ENCODE measurements at regions not wholly inside any gene's neighbourhood (a gene's known extent, or its start where the extent isn't known, plus 50 kb on each side); places are given as distances from the start of the nearest gene placed in this dataset.
A peak's percentile ranks its signal among the peaks of the same experiment; 100 is the strongest.

DNA sequence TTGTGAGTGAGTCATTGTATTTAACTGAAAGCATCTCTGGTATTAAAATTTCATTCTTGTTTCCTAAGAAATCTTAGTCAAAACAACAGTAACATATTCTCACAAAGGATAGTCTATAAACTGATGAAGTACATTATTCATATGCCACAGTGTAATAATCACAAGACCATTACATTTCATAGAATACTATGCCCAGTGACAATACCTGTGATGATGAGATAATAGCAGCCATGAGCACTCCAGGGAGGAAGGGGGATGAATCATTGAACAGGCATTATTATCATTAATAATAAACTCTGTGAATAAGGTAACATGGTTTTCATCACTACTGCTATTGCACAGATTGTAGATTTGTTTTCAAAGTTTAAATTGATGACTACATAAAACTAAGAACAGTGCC lies 667.9 kb downstream of the EPM2A start:
- TF ChIP-seq, protein P1, sequence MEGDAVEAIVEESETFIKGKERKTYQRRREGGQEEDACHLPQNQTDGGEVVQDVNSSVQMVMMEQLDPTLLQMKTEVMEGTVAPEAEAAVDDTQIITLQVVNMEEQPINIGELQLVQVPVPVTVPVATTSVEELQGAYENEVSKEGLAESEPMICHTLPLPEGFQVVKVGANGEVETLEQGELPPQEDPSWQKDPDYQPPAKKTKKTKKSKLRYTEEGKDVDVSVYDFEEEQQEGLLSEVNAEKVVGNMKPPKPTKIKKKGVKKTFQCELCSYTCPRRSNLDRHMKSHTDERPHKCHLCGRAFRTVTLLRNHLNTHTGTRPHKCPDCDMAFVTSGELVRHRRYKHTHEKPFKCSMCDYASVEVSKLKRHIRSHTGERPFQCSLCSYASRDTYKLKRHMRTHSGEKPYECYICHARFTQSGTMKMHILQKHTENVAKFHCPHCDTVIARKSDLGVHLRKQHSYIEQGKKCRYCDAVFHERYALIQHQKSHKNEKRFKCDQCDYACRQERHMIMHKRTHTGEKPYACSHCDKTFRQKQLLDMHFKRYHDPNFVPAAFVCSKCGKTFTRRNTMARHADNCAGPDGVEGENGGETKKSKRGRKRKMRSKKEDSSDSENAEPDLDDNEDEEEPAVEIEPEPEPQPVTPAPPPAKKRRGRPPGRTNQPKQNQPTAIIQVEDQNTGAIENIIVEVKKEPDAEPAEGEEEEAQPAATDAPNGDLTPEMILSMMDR (conservative IDR thresholded peaks at IDR 0.05; ENCODE audit: low read length), result no peak
- DNase-seq (ENCODE audit: low read depth), result peak; percentile 59
- no peak overlapping the region for H3K4me3 ChIP-seq (ENCODE audit: low read length)

DNA sequence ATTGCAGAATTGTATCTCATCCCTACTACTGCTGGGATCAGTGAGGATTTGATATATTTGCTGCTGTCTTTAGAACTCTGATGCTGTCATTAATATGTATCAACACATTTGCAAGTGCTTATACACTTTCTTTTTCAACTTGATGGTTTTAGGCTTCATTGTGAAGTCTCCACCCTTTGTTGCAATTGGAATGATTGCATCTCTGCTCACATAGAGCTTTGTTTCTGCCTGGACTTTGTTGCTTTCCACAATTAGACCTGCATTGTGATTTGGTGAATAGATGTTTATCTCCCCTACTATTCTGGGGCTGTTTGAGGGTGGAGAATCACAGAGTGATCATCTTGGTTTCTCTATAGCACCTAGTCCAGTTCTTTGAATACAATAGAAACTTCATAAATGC lies 666.7 kb downstream of the EPM2A start:
- no peak overlapping the region for H3K4me3 ChIP-seq (ENCODE audit: low read length)
- TF ChIP-seq, protein P1 (conservative IDR thresholded peaks at IDR 0.05; ENCODE audit: low read length), result no peak
- DNase-seq (ENCODE audit: low read depth), result no peak

DNA sequence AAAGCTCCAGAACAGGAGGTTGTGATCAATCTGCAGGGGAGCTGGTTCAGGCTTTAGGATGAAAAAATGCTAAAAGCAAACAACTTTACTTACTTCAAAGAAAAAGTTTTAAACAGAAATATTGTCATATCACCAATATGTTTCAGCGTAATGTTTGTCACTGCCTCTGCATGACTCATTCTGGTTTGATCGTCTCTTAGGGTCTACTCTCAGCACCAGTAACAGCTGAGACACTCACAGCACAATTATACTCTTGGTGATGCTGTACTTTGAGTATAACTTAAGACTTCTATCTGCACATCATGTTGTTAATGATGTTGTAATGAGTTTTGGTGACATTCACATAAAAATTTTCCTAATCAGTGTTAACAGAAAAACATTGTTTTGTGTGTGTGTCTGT lies 665.4 kb downstream of the EPM2A start:
- no peak overlapping the region for H3K4me3 ChIP-seq (ENCODE audit: low read length)
- no peak for DNase-seq (ENCODE audit: low read depth)
- TF ChIP-seq, protein P1 (conservative IDR thresholded peaks at IDR 0.05; ENCODE audit: low read length), result no peak

DNA sequence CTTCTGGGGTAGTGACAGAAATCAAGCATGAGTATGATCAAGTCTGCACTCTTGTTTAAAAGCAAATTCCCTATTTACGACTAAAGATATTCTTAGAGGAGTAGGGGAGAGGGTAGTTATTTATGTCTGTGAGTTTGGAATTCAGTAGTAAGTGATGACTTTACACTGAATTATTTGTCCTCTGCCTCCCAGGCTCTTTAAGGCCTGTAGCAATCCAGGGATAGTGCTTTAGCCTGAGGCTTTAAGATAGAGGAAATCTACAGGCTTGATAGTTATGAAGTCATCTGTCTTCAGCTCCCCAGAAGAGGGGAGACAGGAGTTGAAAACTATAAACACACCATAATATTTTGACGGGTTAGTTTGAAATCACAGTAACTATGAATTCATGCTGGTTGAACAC lies 664.5 kb downstream of the EPM2A start:
- peak; percentile 74 for DNase-seq (ENCODE audit: low read depth)
- no peak overlapping the region for H3K4me3 ChIP-seq (ENCODE audit: low read length)
- TF ChIP-seq, protein P1 (conservative IDR thresholded peaks at IDR 0.05; ENCODE audit: low read length), result no peak

DNA sequence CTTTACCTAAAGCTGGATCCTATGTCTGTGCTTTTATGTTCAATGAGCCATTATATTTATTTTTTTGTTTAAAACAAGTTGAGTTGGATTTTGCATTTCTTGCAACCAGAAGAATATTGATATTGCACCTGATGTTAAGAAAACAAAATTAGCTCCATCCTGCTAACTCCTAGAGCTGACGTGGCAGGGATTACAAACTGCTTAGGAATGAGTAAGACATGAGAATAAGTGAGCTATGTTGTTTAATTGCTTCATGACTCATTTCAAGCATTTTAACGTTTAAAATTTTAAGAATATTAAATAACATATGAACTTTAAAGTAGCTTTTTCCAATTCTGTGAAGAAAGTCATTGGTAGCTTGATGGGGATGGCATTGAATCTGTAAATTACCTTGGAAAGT lies 663.5 kb downstream of the EPM2A start:
- H3K4me3 ChIP-seq (ENCODE audit: low read length), result no peak overlapping the region
- peak; percentile 74 for DNase-seq (ENCODE audit: low read depth)
- TF ChIP-seq, protein P1 (conservative IDR thresholded peaks at IDR 0.05; ENCODE audit: low read length), result no peak

DNA sequence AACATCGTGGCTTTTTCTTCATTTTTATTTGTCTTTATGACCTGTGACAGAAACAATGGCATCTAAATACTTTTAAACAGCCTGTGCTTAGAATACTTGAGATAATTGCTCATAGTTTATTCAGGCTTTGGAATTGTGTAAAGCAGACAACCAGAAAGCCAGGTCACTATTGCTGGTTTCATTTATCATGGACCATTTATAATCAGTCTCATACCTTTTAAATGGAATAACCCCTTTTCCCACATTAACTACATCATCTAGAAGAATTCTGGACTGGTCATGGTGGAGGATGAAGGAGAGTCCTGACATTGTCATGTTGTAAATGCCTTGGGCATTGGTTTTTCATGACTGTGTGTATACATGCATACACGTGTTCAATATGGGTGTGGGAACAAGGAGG lies 661.5 kb downstream of the EPM2A start:
- no peak overlapping the region for H3K4me3 ChIP-seq (ENCODE audit: low read length)
- TF ChIP-seq, protein P1 (conservative IDR thresholded peaks at IDR 0.05; ENCODE audit: low read length), result no peak
- DNase-seq (ENCODE audit: low read depth), result peak; percentile 20

DNA sequence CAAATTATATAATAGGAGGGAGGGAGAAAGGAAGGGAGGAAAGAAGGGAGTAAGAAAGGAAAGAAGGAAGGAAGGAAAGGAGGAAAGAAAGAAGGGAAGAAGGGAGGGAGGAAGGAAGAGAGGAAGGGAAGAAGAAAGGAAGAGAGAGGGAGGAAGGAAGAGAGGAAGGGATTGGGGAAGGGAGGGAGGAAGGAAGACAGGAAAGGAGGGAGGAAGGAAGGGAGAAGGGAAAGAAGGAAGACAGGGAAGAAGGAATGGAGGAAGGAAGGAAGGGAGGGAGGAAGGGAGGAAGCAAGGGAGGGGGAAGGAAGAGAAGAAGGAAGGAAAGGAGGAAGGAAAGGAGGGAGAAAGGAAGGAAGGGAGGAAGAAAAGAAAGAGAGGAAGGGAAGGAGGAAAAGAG lies 660.5 kb downstream of the EPM2A start:
- TF ChIP-seq, protein P1 (conservative IDR thresholded peaks at IDR 0.05; ENCODE audit: low read length), result no peak
- DNase-seq (ENCODE audit: low read depth), result no peak
- H3K4me3 ChIP-seq (ENCODE audit: low read length), result no peak overlapping the region

Measured in AG10803 (cell line).